GM18520 (cell line): ENCODE measurements at regions not wholly inside any gene's neighbourhood (a gene's known extent, or its start where the extent isn't known, plus 50 kb on each side); places are given as distances from the start of the nearest gene placed in this dataset.
"Not testable (repeated sequence)": the region's sequence is repeated elsewhere in the genome, so short reads cannot be mapped to it uniquely, and the experiment has no call there.

Experiments used
- ATAC-seq: cut with Tn5 transposase; IDR thresholded peaks from one replicate; pipeline ENCODE4 v1.9.1; 2021; ENCODE audit not compliant: unreplicated experiment

- no peak for ATAC-seq
Observed at GRCh38 chr2:65749545-65749944, 317.1 kb upstream of the SPRED2 start.

GRCh38 chr2:65747875-65748274, 315.5 kb upstream of the SPRED2 start:
- not testable (repeated sequence) for ATAC-seq

GRCh38 chr2:65746931-65747675, 314.7 kb upstream of the SPRED2 start:
- no peak for ATAC-seq

GRCh38 chr2:65744477-65745200, 312.2 kb upstream of the SPRED2 start:
- no peak for ATAC-seq

GRCh38 chr2:65742977-65743376, 310.6 kb upstream of the SPRED2 start:
- no peak for ATAC-seq

- ATAC-seq, result no peak
Observed at GRCh38 chr2:65739927-65740326, 307.5 kb upstream of the SPRED2 start.

GRCh38 chr2:65737452-65738011, 305.1 kb upstream of the SPRED2 start:
- no peak for ATAC-seq

- no peak for ATAC-seq
Observed at GRCh38 chr2:65731476-65731875, 299.1 kb upstream of the SPRED2 start.

GRCh38 chr2:65730186-65730585, 297.8 kb upstream of the SPRED2 start:
- ATAC-seq, result no peak

- ATAC-seq, result no peak
Observed at GRCh38 chr2:65729246-65729645, 296.8 kb upstream of the SPRED2 start.

- ATAC-seq, result no peak
Observed at GRCh38 chr2:65728477-65729180, 296.2 kb upstream of the SPRED2 start.

- ATAC-seq, result no peak
Observed at GRCh38 chr2:65727816-65728215, 295.4 kb upstream of the SPRED2 start.

- ATAC-seq, result no peak
Observed at GRCh38 chr2:65727381-65727780, 295.0 kb upstream of the SPRED2 start.

- no peak for ATAC-seq
Observed at GRCh38 chr2:65724752-65725151, 292.4 kb upstream of the SPRED2 start.

GRCh38 chr2:65724336-65724735, 291.9 kb upstream of the SPRED2 start:
- ATAC-seq, result no peak

GRCh38 chr2:65722028-65722778, 289.8 kb upstream of the SPRED2 start:
- no peak for ATAC-seq

- no peak for ATAC-seq
Observed at GRCh38 chr2:65716698-65717097, 284.3 kb upstream of the SPRED2 start.

GRCh38 chr2:65715323-65715722, 282.9 kb upstream of the SPRED2 start:
- ATAC-seq, result no peak

- ATAC-seq, result no peak
Observed at GRCh38 chr2:65714866-65715265, 282.5 kb upstream of the SPRED2 start.

- ATAC-seq, result no peak
Observed at GRCh38 chr2:65711863-65712262, 279.5 kb upstream of the SPRED2 start.

- ATAC-seq, result no peak
Observed at GRCh38 chr2:65710779-65711295, 278.4 kb upstream of the SPRED2 start.
